Hippocampal formation (tissue), 2 donors: ENCODE measurements at regions not wholly inside any gene's neighbourhood (a gene's known extent, or its start where the extent isn't known, plus 50 kb on each side); places are given as distances from the start of the nearest gene placed in this dataset.

ENCODE experiments used
- DNase-seq, 2 donors: peaks; one replicate each; lab custom pipeline; 2025; lab: John Stamatoyannopoulos, UW

GRCh38 chr2:12931186-12931844 is 214.6 kb downstream of the TRIB2 start:
- DNase-seq, result peak in 1 of 2 donors; percentile 80

GRCh38 chr2:12932192-12932591 is 215.5 kb downstream of the TRIB2 start:
- no peak for DNase-seq

- no peak for DNase-seq
These were observed 217.5 kb downstream of the TRIB2 start for GRCh38 chr2:12934146-12934756.

- peak in 1 of 2 donors; percentile 27 for DNase-seq
These were observed 218.5 kb downstream of the TRIB2 start for GRCh38 chr2:12935222-12935621.

GRCh38 chr2:12935796-12936195 is 219.1 kb downstream of the TRIB2 start:
- no peak for DNase-seq

- no peak for DNase-seq
These were observed 224.5 kb downstream of the TRIB2 start for GRCh38 chr2:12941203-12941602.

GRCh38 chr2:12948231-12948960 is 231.7 kb downstream of the TRIB2 start:
- no peak for DNase-seq

GRCh38 chr2:12948961-12949353 is 232.2 kb downstream of the TRIB2 start:
- DNase-seq, result no peak

- DNase-seq, result no peak
These were observed 232.7 kb downstream of the TRIB2 start for GRCh38 chr2:12949406-12949805.

GRCh38 chr2:12950174-12950573 is 233.4 kb downstream of the TRIB2 start:
- DNase-seq, result no peak

- no peak for DNase-seq
These were observed 234.4 kb downstream of the TRIB2 start for GRCh38 chr2:12950957-12951656.

GRCh38 chr2:12951657-12951973 is 234.9 kb downstream of the TRIB2 start:
- no peak for DNase-seq

- no peak for DNase-seq
These were observed 236.9 kb downstream of the TRIB2 start for GRCh38 chr2:12953596-12953995.

- DNase-seq, result no peak
These were observed 239.1 kb downstream of the TRIB2 start for GRCh38 chr2:12955864-12956263.

- no peak for DNase-seq
These were observed 240.5 kb downstream of the TRIB2 start for GRCh38 chr2:12957251-12957650.

GRCh38 chr2:12959935-12960334 is 243.2 kb downstream of the TRIB2 start:
- DNase-seq, result no peak

GRCh38 chr2:12960671-12961070 is 243.9 kb downstream of the TRIB2 start:
- DNase-seq, result no peak

GRCh38 chr2:12964904-12965539 is 248.3 kb downstream of the TRIB2 start:
- DNase-seq, result no peak

- DNase-seq, result peak in 1 of 2 donors; percentile 7
These were observed 249.0 kb downstream of the TRIB2 start for GRCh38 chr2:12965540-12966269.

- no peak for DNase-seq
These were observed 251.1 kb downstream of the TRIB2 start for GRCh38 chr2:12967804-12968203.

- DNase-seq, result no peak
These were observed 251.7 kb downstream of the TRIB2 start for GRCh38 chr2:12968399-12968798.

- DNase-seq, result no peak
These were observed 254.1 kb downstream of the TRIB2 start for GRCh38 chr2:12970861-12971260.
